Muscle of back (tissue), 3 donors: ENCODE measurements at regions not wholly inside any gene's neighbourhood (a gene's known extent, or its start where the extent isn't known, plus 50 kb on each side); places are given as distances from the start of the nearest gene placed in this dataset.
"Not testable (repeated sequence)": the region's sequence is repeated elsewhere in the genome, so short reads cannot be mapped to it uniquely, and the experiment has no call there.

ENCODE experiments used
- DNase-seq, 3 donors: peaks; one replicate each; pipeline versions ENCODE4 v3.0.0 to v3.0.0-alpha.2; 2013

GRCh38 chr18:41046250-41046649 lies 908.8 kb upstream of the PIK3C3 start:
- not testable (repeated sequence) for DNase-seq

- DNase-seq = no peak
Measured at GRCh38 chr18:41043876-41044275, 911.2 kb upstream of the PIK3C3 start.

- DNase-seq = peak in 2 of 3 donors; percentile 6 to 31
Measured at GRCh38 chr18:41042866-41043265, 912.2 kb upstream of the PIK3C3 start.

- no peak for DNase-seq
Measured at GRCh38 chr18:41038071-41038470, 917.0 kb upstream of the PIK3C3 start.

GRCh38 chr18:41036346-41036745 lies 918.7 kb upstream of the PIK3C3 start:
- DNase-seq = no peak

- DNase-seq = no peak
Measured at GRCh38 chr18:41034413-41034812, 920.6 kb upstream of the PIK3C3 start.

GRCh38 chr18:41025666-41026065 lies 929.4 kb upstream of the PIK3C3 start:
- no peak for DNase-seq

GRCh38 chr18:41024792-41025191 lies 930.2 kb upstream of the PIK3C3 start:
- no peak for DNase-seq

- DNase-seq = peak in 2 of 3 donors; percentile 17 to 41
Measured at GRCh38 chr18:41022484-41022883, 932.5 kb upstream of the PIK3C3 start.

GRCh38 chr18:41021089-41021488 lies 933.9 kb upstream of the PIK3C3 start:
- DNase-seq = no peak

GRCh38 chr18:41012194-41012593 lies 942.8 kb upstream of the PIK3C3 start:
- DNase-seq = no peak

GRCh38 chr18:41009926-41010325 lies 945.1 kb upstream of the PIK3C3 start:
- no peak for DNase-seq

GRCh38 chr18:41004324-41004723 lies 950.7 kb upstream of the PIK3C3 start:
- no peak for DNase-seq

- DNase-seq = no peak
Measured at GRCh38 chr18:40995529-40995928, 959.5 kb upstream of the PIK3C3 start.

GRCh38 chr18:40993363-40993762 lies 961.7 kb upstream of the PIK3C3 start:
- no peak for DNase-seq

GRCh38 chr18:40987581-40987980 lies 967.5 kb upstream of the PIK3C3 start:
- no peak for DNase-seq

- no peak for DNase-seq
Measured at GRCh38 chr18:40985436-40985835, 969.6 kb upstream of the PIK3C3 start.

GRCh38 chr18:40984856-40985255 lies 970.2 kb upstream of the PIK3C3 start:
- DNase-seq = no peak

- DNase-seq = no peak
Measured at GRCh38 chr18:40983835-40984234, 971.2 kb upstream of the PIK3C3 start.

GRCh38 chr18:40980171-40980570 lies 974.9 kb upstream of the PIK3C3 start:
- no peak for DNase-seq

GRCh38 chr18:40976050-40976449 lies 979.0 kb upstream of the PIK3C3 start:
- no peak for DNase-seq

GRCh38 chr18:40974448-40974847 lies 980.6 kb upstream of the PIK3C3 start:
- no peak for DNase-seq

GRCh38 chr18:40962784-40963183 lies 992.2 kb upstream of the PIK3C3 start:
- DNase-seq = no peak

- DNase-seq = no peak
Measured at GRCh38 chr18:40957533-40958070, 997.4 kb upstream of the PIK3C3 start.

- no peak for DNase-seq
Measured at GRCh38 chr18:40956213-40956612, 998.8 kb upstream of the PIK3C3 start.
